G401 (cell line): ENCODE measurements at regions not wholly inside any gene's neighbourhood (a gene's known extent, or its start where the extent isn't known, plus 50 kb on each side); places are given as distances from the start of the nearest gene placed in this dataset.

Experiments
- DNase-seq: peaks from one replicate; pipeline ENCODE4 v3.0.0-alpha.2; 2015; ENCODE audit warnings: low spot score
- in situ Hi-C: cut with HindIII; loops from 2 replicates; pipeline ENCODE4 v1.10.0; 2016; ENCODE audit warnings: low sequenced_read_pairs, mixed read lengths

- in situ Hi-C loops, result no loop called here
- DNase-seq, result no peak
These were observed 215.5 kb downstream of the MRPL39 start for GRCh38 chr21:25391777-25392176.

GRCh38 chr21:25390701-25391100, 216.6 kb downstream of the MRPL39 start:
- DNase-seq, result no peak
- in situ Hi-C loops, result no loop called here

GRCh38 chr21:25387665-25388064, 219.6 kb downstream of the MRPL39 start:
- in situ Hi-C loops, result no loop called here
- DNase-seq, result no peak

- DNase-seq, result peak; percentile 70
- in situ Hi-C loops, result no loop called here
These were observed 221.3 kb downstream of the MRPL39 start for GRCh38 chr21:25385911-25386474.

- in situ Hi-C loops, result no loop called here
These were observed 221.9 kb downstream of the MRPL39 start for GRCh38 chr21:25385341-25385740.

GRCh38 chr21:25384782-25385181, 222.5 kb downstream of the MRPL39 start:
- in situ Hi-C loops, result no loop called here
- DNase-seq, result no peak

More at GRCh38 chr21:25385341-25385740, 221.9 kb downstream of the MRPL39 start:
- no peak for DNase-seq

- DNase-seq, result no peak
- in situ Hi-C loops, result no loop called here
These were observed 223.7 kb downstream of the MRPL39 start for GRCh38 chr21:25383545-25383944.

- in situ Hi-C loops, result no loop called here
- no peak for DNase-seq
These were observed 225.3 kb downstream of the MRPL39 start for GRCh38 chr21:25381936-25382452.

- DNase-seq, result no peak
- in situ Hi-C loops, result no loop called here
These were observed 231.6 kb downstream of the MRPL39 start for GRCh38 chr21:25375675-25376074.

GRCh38 chr21:25373126-25374082, 233.9 kb downstream of the MRPL39 start:
- no peak for DNase-seq
- in situ Hi-C loops, result no loop called here

GRCh38 chr21:25371841-25372425, 235.3 kb downstream of the MRPL39 start:
- in situ Hi-C loops, result no loop called here
- no peak for DNase-seq

- DNase-seq, result no peak
- in situ Hi-C loops, result no loop called here
These were observed 237.0 kb downstream of the MRPL39 start for GRCh38 chr21:25370311-25370744.

- in situ Hi-C loops, result no loop called here
- no peak for DNase-seq
These were observed 237.6 kb downstream of the MRPL39 start for GRCh38 chr21:25369524-25370300.

- DNase-seq, result no peak
- in situ Hi-C loops, result no loop called here
These were observed 238.8 kb downstream of the MRPL39 start for GRCh38 chr21:25368531-25368930.

- in situ Hi-C loops, result no loop called here
These were observed 241.2 kb downstream of the MRPL39 start for GRCh38 chr21:25366116-25366515.

GRCh38 chr21:25362375-25363267, 244.7 kb downstream of the MRPL39 start:
- DNase-seq, result no peak
- in situ Hi-C loops, result no loop called here

More at GRCh38 chr21:25366116-25366515, 241.2 kb downstream of the MRPL39 start:
- no peak for DNase-seq

GRCh38 chr21:25361765-25362164, 245.5 kb downstream of the MRPL39 start:
- in situ Hi-C loops, result no loop called here
- DNase-seq, result no peak

- DNase-seq, result no peak
- in situ Hi-C loops, result no loop called here
These were observed 246.2 kb downstream of the MRPL39 start for GRCh38 chr21:25361097-25361496.
